AG04449 (cell line): ENCODE measurements at regions not wholly inside any gene's neighbourhood (a gene's known extent, or its start where the extent isn't known, plus 50 kb on each side); places are given as distances from the start of the nearest gene placed in this dataset.

ENCODE experiments used
- CTCF ChIA-PET: fragments of 350-600 bp; formaldehyde crosslinking; extraction: SDS; loops from one replicate; lab custom pipeline; 2021; ENCODE audit warnings: antibody characterized with exemption; lab: Yijun Ruan, JAX
- POLR2A ChIA-PET: fragments of 400-600, 350-600 bp; formaldehyde crosslinking; extraction: SDS; loops from one replicate; lab custom pipeline; 2020; ENCODE audit warnings: antibody characterized with exemption, inconsistent platforms; lab: Yijun Ruan, JAX
- DNase-seq: peaks from one replicate; pipeline ENCODE4 v3.0.0-alpha.2; 2010; ENCODE audit warnings: low read depth, low spot score
- H3K4me3 ChIP-seq: 2 replicates; pipeline ENCODE4 v1.5.1; 2011; ENCODE audit warnings: low read depth, mild to moderate bottlenecking, control low read depth, low read length
- TF ChIP-seq, protein P1 (sequence below): IDR thresholded peaks from one replicate; pipeline ENCODE4 v1.5.1; 2011; ENCODE audit warnings: mild to moderate bottlenecking, moderate library complexity, low read length, control low read depth, inconsistent platforms; ENCODE audit not compliant: insufficient read depth; ENCODE audit errors: missing control alignments

DNA sequence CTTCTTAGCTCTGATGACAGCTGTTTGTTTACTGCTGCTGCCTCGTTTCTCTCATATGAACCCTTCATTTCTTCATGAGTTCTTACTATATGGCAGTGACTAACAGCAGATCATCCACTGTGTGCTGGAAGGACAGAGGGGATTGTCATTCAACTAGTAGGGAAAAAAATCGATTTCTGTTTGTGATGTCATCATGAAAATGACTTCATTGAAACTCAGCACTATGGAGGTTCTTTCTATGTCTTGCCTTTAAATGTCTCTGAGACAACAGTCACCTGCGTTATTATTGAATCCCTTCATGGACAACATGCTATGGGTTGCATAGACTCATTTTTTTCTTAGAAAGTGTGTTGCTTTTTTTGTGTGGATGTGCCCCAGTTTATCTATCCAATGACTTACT, 394.4 kb downstream of the DOK5 start:
- CTCF ChIA-PET, result no interaction called here
- TF ChIP-seq, protein P1, sequence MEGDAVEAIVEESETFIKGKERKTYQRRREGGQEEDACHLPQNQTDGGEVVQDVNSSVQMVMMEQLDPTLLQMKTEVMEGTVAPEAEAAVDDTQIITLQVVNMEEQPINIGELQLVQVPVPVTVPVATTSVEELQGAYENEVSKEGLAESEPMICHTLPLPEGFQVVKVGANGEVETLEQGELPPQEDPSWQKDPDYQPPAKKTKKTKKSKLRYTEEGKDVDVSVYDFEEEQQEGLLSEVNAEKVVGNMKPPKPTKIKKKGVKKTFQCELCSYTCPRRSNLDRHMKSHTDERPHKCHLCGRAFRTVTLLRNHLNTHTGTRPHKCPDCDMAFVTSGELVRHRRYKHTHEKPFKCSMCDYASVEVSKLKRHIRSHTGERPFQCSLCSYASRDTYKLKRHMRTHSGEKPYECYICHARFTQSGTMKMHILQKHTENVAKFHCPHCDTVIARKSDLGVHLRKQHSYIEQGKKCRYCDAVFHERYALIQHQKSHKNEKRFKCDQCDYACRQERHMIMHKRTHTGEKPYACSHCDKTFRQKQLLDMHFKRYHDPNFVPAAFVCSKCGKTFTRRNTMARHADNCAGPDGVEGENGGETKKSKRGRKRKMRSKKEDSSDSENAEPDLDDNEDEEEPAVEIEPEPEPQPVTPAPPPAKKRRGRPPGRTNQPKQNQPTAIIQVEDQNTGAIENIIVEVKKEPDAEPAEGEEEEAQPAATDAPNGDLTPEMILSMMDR, result no peak
- POLR2A ChIA-PET, result no interaction called here
- DNase-seq, result no peak
- H3K4me3 ChIP-seq, result no peak overlapping the region

DNA sequence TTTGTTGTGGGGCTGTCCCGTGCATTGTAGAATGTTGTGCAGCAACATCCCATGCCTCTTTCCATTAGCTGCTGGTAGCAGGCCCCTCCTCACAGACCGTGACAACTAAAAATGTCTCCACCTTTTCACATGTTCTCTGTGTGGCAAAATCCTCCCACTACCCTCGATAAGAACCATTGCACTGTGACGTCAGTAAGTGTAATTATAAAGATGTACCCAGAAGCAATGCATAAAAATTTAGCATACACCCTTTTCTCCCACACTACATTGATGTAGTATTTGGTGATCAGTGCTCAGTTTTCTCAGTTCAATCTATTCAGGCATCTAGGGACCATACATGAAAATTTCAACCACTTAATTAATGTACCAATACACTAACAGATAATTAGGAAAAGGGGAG, 389.9 kb downstream of the DOK5 start:
- DNase-seq, result no peak
- TF ChIP-seq, protein P1, result no peak
- ChIA-PET CTCF (no interaction called here), POLR2A (no interaction called here)
- H3K4me3 ChIP-seq, result no peak overlapping the region

DNA sequence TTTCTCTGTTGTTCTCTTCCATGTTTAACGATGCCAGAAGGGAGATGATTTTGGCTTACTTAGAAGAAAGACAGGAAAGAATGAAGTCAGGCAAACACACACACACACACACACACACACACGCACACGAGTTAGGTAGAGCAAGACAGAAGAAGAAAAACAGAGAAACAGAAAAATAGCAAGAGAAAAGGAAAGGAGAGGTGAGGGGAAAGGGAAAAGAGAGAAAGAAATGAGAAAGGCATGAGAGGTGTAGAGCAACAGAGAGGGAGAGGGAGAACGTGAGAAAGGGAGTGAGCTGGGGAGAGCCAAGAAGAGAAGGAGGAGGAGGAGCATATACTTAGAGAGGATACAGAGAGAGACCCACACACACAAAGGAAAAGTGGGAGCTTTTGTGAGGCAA, 385.3 kb downstream of the DOK5 start:
- DNase-seq, result no peak
- ChIA-PET CTCF (no interaction called here), POLR2A (no interaction called here)
- TF ChIP-seq, protein P1, result no peak
- no peak overlapping the region for H3K4me3 ChIP-seq

DNA sequence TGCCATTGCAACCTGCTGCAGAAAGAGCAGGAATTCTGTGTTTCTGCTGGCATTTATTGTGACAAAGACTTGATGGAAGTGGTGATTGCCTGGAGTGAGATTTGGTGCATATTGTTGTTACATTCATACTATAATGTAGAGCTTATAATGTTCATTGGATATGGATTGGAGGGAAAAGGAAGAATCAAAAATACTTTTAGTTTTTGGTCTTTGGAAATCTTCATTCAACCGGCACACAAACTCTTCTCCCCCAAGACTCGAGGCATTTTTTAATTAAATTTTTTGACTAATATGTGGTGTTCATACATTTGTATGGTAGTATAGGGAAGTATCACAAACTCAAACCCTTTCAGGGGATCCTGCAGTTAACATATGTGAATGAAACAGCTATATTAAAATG, 380.8 kb downstream of the DOK5 start:
- H3K4me3 ChIP-seq, result no peak overlapping the region
- ChIA-PET POLR2A (no interaction called here), CTCF (no interaction called here)
- TF ChIP-seq, protein P1, result no peak
- DNase-seq, result no peak

DNA sequence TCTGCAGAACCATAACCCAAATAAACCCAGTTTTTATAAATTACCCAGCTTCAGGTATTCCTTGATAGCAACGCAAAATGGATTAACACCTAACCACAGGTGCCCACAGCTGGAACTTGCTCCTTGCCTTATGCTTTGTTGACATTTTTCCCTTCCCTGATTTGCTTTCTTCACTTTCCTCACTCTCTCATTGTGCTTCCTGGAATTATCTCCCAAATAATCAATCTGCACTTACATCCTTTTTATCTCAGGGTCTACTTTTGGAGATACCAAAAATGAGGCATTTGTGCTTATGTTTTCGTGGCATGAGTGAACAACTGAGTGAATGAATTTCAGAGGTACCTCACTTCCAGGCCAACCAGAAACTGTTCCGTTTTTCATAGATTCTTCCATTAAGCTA, 374.3 kb downstream of the DOK5 start:
- POLR2A ChIA-PET, result no interaction called here
- DNase-seq, result no peak
- no peak overlapping the region for H3K4me3 ChIP-seq
- TF ChIP-seq, protein P1, result no peak
- CTCF ChIA-PET, result no interaction called here

DNA sequence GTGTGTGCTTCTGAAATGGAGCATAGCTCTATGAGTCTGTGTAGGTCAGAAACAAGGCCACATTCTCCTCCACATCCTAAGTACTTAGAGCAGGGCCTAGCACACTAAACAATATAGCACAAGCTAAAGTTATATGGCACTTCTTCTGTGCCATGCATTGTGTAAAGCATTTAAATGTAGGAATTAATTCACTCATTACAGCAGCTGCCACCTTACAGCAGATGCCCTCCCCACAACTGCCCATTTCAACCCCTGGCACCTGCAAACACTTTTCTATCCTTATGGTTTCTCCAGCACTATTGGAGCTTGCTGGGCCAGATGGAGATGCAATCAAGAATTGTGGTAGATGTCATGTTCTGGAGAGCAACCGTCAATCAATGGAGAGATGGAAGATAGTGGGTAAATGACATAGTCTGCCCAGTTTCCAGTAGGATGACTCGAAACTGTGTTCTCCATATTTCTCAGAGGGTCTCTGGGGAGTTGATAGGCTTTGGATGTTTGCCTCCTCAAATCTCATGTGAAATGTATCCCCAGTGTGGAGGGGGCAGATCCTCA, 373.7 kb downstream of the DOK5 start:
- ChIA-PET CTCF (no interaction called here), POLR2A (no interaction called here)
- no peak overlapping the region for H3K4me3 ChIP-seq
- no peak for DNase-seq
- TF ChIP-seq, protein P1, result no peak
